Activated T-helper 2 cell treated with anti-CD3 and anti-CD28 coated beads, Interferon-gamma antibody, Interleukin-2, Interleukin-4, amounts not matched to agents 10 μg/mL and 5 μg/mL and 100 μg/mL, durations not matched to agents 14 hours and 24 hours and 36 hours (primary cell): ENCODE measurements at regions not wholly inside any gene's neighbourhood (a gene's known extent, or its start where the extent isn't known, plus 50 kb on each side); places are given as distances from the start of the nearest gene placed in this dataset.

ENCODE experiments used
- DNase-seq: peaks from one replicate; pipeline ENCODE4 v3.0.0; 2021; ENCODE audit warnings: low spot score
- H3K27ac Mint-ChIP-seq: one replicate; pipeline ENCODE4 v1.8.0; 2021; ENCODE audit warnings: mixed read lengths
- H3K27me3 Mint-ChIP-seq: one replicate; pipeline ENCODE4 v1.8.0; 2021; ENCODE audit warnings: low read depth, mixed read lengths
- H3K36me3 Mint-ChIP-seq: one replicate; pipeline ENCODE4 v1.8.0; 2021; ENCODE audit warnings: low read depth, mixed read lengths
- H3K4me1 Mint-ChIP-seq: one replicate; pipeline ENCODE4 v1.8.0; 2021; ENCODE audit warnings: low read depth, mixed read lengths
- H3K4me3 Mint-ChIP-seq: one replicate; pipeline ENCODE4 v1.8.0; 2021; ENCODE audit warnings: low read depth, mild to moderate bottlenecking, moderate library complexity, mixed read lengths
- H3K9me3 Mint-ChIP-seq: one replicate; pipeline ENCODE4 v1.8.0; 2021; ENCODE audit warnings: mixed read lengths
- intact Hi-C: fragments of 100-400 bp; cut with micrococcal nuclease; formaldehyde crosslinking; loops from one replicate; pipeline ENCODE4 v1.15.1; 2023

DNA sequence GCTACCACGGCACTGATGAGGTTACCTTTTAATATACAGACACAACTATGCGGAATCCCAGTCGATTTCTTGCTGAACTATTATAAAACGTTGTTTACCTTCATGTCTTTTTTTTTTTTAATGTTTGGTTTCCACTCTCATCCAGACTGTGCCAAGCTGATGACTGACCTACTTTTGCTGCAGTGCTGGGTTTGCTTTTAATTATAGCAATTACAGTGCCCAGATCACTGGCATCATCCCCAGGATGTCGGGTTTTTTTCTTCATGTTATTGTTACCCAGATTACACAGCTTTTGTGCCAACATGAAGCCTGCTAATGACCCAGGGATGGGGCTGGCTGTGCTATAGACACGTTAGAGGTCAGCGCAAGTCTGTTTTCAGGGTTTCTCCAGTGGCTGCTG, 294.0 kb upstream of the ATP10A start:
- Mint-ChIP-seq H3K4me3 (no peak overlapping the region), H3K27me3 (no peaks in the 10 kb centered on the region), H3K27ac (no peak overlapping the region), H3K9me3 (peaks cover 4% of the 10 kb centered on the region), H3K36me3 (no peaks in the 10 kb centered on the region), H3K4me1 (no peaks in the 10 kb centered on the region)
- intact Hi-C loops = no loop called here
- no peak for DNase-seq

DNA sequence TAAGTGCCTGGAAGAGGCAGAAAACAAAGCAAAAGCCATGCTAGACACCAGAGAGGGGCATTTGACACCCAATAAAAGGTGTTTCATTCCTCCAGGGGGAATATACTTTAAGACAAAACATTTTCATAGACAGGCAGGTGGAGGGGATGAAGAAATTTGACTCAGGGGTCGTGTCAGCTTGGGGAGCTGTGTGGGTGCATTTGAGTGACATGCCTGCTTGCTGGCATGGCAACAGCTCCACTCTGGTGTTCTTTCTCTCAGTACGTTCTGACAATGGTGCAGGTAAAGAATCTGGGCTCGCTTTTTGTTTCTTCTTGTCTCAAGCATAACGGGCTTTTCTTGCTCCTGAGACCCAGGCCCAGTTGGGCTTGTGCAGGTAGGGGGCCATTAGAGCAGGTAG, 292.9 kb upstream of the ATP10A start:
- Mint-ChIP-seq H3K27ac (no peak overlapping the region), H3K9me3 (peaks cover 3% of the 10 kb centered on the region), H3K4me3 (no peak overlapping the region), H3K36me3 (no peaks in the 10 kb centered on the region), H3K4me1 (no peaks in the 10 kb centered on the region), H3K27me3 (no peaks in the 10 kb centered on the region)
- no peak for DNase-seq
- intact Hi-C loops = no loop called here

- H3K27ac Mint-ChIP-seq = no peak overlapping the region
- no peak for DNase-seq
- H3K4me1 Mint-ChIP-seq = no peaks in the 10 kb centered on the region
- intact Hi-C loops = no loop called here
- H3K36me3 Mint-ChIP-seq = no peaks in the 10 kb centered on the region
- H3K4me3 Mint-ChIP-seq = no peak overlapping the region
- peaks cover 1% of the 10 kb centered on the region for H3K27me3 Mint-ChIP-seq
- H3K9me3 Mint-ChIP-seq = no peaks in the 10 kb centered on the region
Measured at GRCh38 chr15:26148156-26148860, 285.2 kb upstream of the ATP10A start.

GRCh38 chr15:26146202-26146601, 283.1 kb upstream of the ATP10A start:
- H3K4me3 Mint-ChIP-seq = no peak overlapping the region
- H3K36me3 Mint-ChIP-seq = no peaks in the 10 kb centered on the region
- peaks cover 1% of the 10 kb centered on the region for H3K27me3 Mint-ChIP-seq
- intact Hi-C loops = no loop called here
- no peaks in the 10 kb centered on the region for H3K4me1 Mint-ChIP-seq
- no peak overlapping the region for H3K27ac Mint-ChIP-seq
- no peak for DNase-seq
- no peaks in the 10 kb centered on the region for H3K9me3 Mint-ChIP-seq

- intact Hi-C loops = no loop called here
- DNase-seq = no peak
- H3K27ac Mint-ChIP-seq = no peak overlapping the region
- peaks cover 1% of the 10 kb centered on the region for H3K27me3 Mint-ChIP-seq
- H3K4me1 Mint-ChIP-seq = no peaks in the 10 kb centered on the region
- no peak overlapping the region for H3K4me3 Mint-ChIP-seq
- H3K9me3 Mint-ChIP-seq = no peaks in the 10 kb centered on the region
- H3K36me3 Mint-ChIP-seq = no peaks in the 10 kb centered on the region
Measured at GRCh38 chr15:26145796-26146195, 282.7 kb upstream of the ATP10A start.

GRCh38 chr15:26144836-26145235, 281.7 kb upstream of the ATP10A start:
- Mint-ChIP-seq H3K9me3 (no peaks in the 10 kb centered on the region), H3K4me1 (no peaks in the 10 kb centered on the region), H3K27ac (no peak overlapping the region), H3K36me3 (no peaks in the 10 kb centered on the region), H3K4me3 (no peak overlapping the region), H3K27me3 (peaks cover 1% of the 10 kb centered on the region)
- intact Hi-C loops = no loop called here
- no peak for DNase-seq

DNA sequence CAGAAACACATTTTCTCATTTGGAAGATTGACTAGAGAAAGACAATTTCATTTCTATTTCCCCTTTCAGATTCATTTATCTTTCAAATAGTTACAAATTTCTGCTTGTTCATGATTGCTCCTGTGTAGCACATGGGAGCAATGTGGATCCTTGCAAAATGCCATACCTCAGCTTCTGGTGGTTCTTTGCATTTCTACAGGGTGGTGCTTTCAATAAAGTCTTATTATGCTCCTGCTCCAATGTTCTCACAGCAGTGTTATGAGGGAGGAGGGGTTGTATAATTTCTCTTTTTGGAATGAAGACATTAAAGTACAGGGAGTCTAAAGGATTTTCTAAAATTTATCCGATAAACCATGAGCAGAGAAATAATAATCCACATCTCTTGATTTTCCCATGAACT, 280.1 kb upstream of the ATP10A start:
- no peaks in the 10 kb centered on the region for H3K9me3 Mint-ChIP-seq
- no peak overlapping the region for H3K4me3 Mint-ChIP-seq
- peaks cover 1% of the 10 kb centered on the region for H3K27me3 Mint-ChIP-seq
- no peaks in the 10 kb centered on the region for H3K36me3 Mint-ChIP-seq
- no peak for DNase-seq
- H3K27ac Mint-ChIP-seq = no peak overlapping the region
- H3K4me1 Mint-ChIP-seq = no peaks in the 10 kb centered on the region
- intact Hi-C loops = no loop called here

- H3K4me3 Mint-ChIP-seq = no peak overlapping the region
- H3K4me1 Mint-ChIP-seq = no peaks in the 10 kb centered on the region
- DNase-seq = no peak
- no peak overlapping the region for H3K27ac Mint-ChIP-seq
- H3K9me3 Mint-ChIP-seq = no peaks in the 10 kb centered on the region
- intact Hi-C loops = no loop called here
- H3K27me3 Mint-ChIP-seq = no peaks in the 10 kb centered on the region
- no peaks in the 10 kb centered on the region for H3K36me3 Mint-ChIP-seq
Measured at GRCh38 chr15:26134812-26135211, 271.7 kb upstream of the ATP10A start.

DNA sequence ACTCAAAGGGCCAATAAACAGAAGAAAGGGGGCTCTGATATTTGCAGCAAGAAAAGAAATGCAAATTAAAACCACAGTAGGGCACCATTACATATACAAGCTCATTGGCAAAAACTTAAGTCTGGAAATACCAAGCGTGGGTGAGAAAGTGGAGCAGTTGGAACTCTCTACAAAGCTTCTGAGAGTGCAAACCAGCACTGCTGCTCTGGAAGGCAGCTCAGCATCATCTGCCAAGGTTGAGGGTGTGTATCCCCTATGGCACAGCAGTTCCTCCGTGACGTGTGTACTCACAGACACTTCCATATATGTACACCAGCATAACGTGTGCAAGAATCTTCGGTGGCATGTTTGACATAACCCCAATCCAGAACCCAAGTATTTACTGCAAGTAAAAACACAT, 271.0 kb upstream of the ATP10A start:
- H3K36me3 Mint-ChIP-seq = no peaks in the 10 kb centered on the region
- H3K27ac Mint-ChIP-seq = no peak overlapping the region
- H3K27me3 Mint-ChIP-seq = no peaks in the 10 kb centered on the region
- no peaks in the 10 kb centered on the region for H3K4me1 Mint-ChIP-seq
- no peak for DNase-seq
- intact Hi-C loops = no loop called here
- H3K9me3 Mint-ChIP-seq = no peaks in the 10 kb centered on the region
- H3K4me3 Mint-ChIP-seq = no peak overlapping the region

DNA sequence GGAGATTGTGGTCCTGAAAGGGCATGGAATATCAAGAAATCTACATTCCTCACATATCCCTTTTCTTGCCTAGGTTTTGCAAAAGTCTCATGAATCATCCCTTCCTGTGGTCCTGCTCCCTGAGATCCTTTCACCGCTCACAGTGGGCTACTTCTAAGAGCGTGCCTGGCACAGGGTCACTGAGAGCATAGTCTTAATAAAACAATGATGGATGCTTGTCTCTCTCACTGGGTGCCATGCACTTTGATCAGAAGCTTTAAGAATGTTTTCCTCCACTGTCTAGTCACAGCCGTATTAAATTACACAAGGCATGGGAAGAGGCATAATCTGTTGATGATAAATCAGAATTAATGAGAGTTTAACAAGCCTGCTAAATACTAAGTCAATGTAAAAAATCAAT, 269.7 kb upstream of the ATP10A start:
- intact Hi-C loops = no loop called here
- no peaks in the 10 kb centered on the region for H3K4me1 Mint-ChIP-seq
- no peaks in the 10 kb centered on the region for H3K36me3 Mint-ChIP-seq
- no peak overlapping the region for H3K4me3 Mint-ChIP-seq
- no peak overlapping the region for H3K27ac Mint-ChIP-seq
- DNase-seq = no peak
- no peaks in the 10 kb centered on the region for H3K27me3 Mint-ChIP-seq
- H3K9me3 Mint-ChIP-seq = no peaks in the 10 kb centered on the region

- no peaks in the 10 kb centered on the region for H3K36me3 Mint-ChIP-seq
- intact Hi-C loops = no loop called here
- no peak overlapping the region for H3K27ac Mint-ChIP-seq
- no peaks in the 10 kb centered on the region for H3K9me3 Mint-ChIP-seq
- H3K27me3 Mint-ChIP-seq = no peaks in the 10 kb centered on the region
- no peak overlapping the region for H3K4me3 Mint-ChIP-seq
- no peaks in the 10 kb centered on the region for H3K4me1 Mint-ChIP-seq
- DNase-seq = no peak
Measured at GRCh38 chr15:26129852-26130251, 266.7 kb upstream of the ATP10A start.

- DNase-seq = no peak
- H3K36me3 Mint-ChIP-seq = no peaks in the 10 kb centered on the region
- H3K4me3 Mint-ChIP-seq = no peak overlapping the region
- H3K4me1 Mint-ChIP-seq = no peaks in the 10 kb centered on the region
- H3K9me3 Mint-ChIP-seq = no peaks in the 10 kb centered on the region
- H3K27ac Mint-ChIP-seq = no peak overlapping the region
- H3K27me3 Mint-ChIP-seq = no peaks in the 10 kb centered on the region
- intact Hi-C loops = no loop called here
Measured at GRCh38 chr15:26128611-26129140, 265.5 kb upstream of the ATP10A start.

GRCh38 chr15:26126819-26127387, 263.8 kb upstream of the ATP10A start:
- Mint-ChIP-seq H3K27me3 (no peaks in the 10 kb centered on the region), H3K4me1 (no peaks in the 10 kb centered on the region), H3K27ac (no peak overlapping the region), H3K4me3 (no peak overlapping the region), H3K36me3 (no peaks in the 10 kb centered on the region), H3K9me3 (no peaks in the 10 kb centered on the region)
- intact Hi-C loops = no loop called here
- DNase-seq = no peak
